Neural crest cell (in vitro differentiated cells): ENCODE measurements at regions not wholly inside any gene's neighbourhood (a gene's known extent, or its start where the extent isn't known, plus 50 kb on each side); places are given as distances from the start of the nearest gene placed in this dataset.

Experiments
- DNase-seq: peaks from one replicate; pipeline ENCODE4 v3.0.0; 2021; ENCODE audit warnings: low read depth, mixed read lengths, low spot score
- H3K27ac Mint-ChIP-seq: one replicate; pipeline ENCODE4 v1.8.0; 2021; ENCODE audit warnings: mild to moderate bottlenecking, mixed read lengths; ENCODE audit not compliant: unreplicated experiment
- H3K27me3 Mint-ChIP-seq: 2 replicates; pipeline ENCODE4 v1.8.0; 2021; ENCODE audit warnings: low read depth, mild to moderate bottlenecking, mixed read lengths
- H3K36me3 Mint-ChIP-seq: 2 replicates; pipeline ENCODE4 v1.8.0; 2021; ENCODE audit warnings: low read depth, mild to moderate bottlenecking, mixed read lengths
- H3K4me1 Mint-ChIP-seq: 2 replicates; pipeline ENCODE4 v1.8.0; 2021; ENCODE audit warnings: mixed read lengths
- H3K4me3 Mint-ChIP-seq: one replicate; pipeline ENCODE4 v1.8.0; 2021; ENCODE audit warnings: mild to moderate bottlenecking, mixed read lengths
- H3K9me3 Mint-ChIP-seq: 2 replicates; pipeline ENCODE4 v1.8.0; 2021; ENCODE audit warnings: mixed read lengths
- CTCF ChIP-seq: fragments of 200-600 bp; sonication (generic); conservative IDR thresholded peaks from 2 replicates; pipeline ENCODE4 v1.5.0; 2021; ENCODE audit warnings: antibody characterized with exemption, mild to moderate bottlenecking

- Mint-ChIP-seq H3K27me3 (no peaks in the 10 kb centered on the region), H3K4me1 (peaks cover 68% of the 10 kb centered on the region), H3K4me3 (peak overlapping the region; percentile 70), H3K36me3 (no peaks in the 10 kb centered on the region), H3K27ac (peak overlapping the region; percentile 85), H3K9me3 (no peaks in the 10 kb centered on the region)
- peak; percentile 15 for DNase-seq
- TF ChIP-seq CTCF: no peak
Observed at GRCh38 chr5:93246090-93246855, 334.7 kb downstream of the NR2F1-AS1 start.

- DNase-seq: no peak
- TF ChIP-seq CTCF: no peak
- Mint-ChIP-seq H3K4me3 (no peak overlapping the region), H3K4me1 (peaks cover 62% of the 10 kb centered on the region), H3K9me3 (no peaks in the 10 kb centered on the region), H3K27me3 (no peaks in the 10 kb centered on the region), H3K27ac (no peak overlapping the region), H3K36me3 (no peaks in the 10 kb centered on the region)
Observed at GRCh38 chr5:93245226-93245625, 335.8 kb downstream of the NR2F1-AS1 start.

- peaks cover 6% of the 10 kb centered on the region for H3K9me3 Mint-ChIP-seq
- H3K4me1 Mint-ChIP-seq: peaks cover 46% of the 10 kb centered on the region
- TF ChIP-seq CTCF: no peak
- H3K36me3 Mint-ChIP-seq: peaks cover 6% of the 10 kb centered on the region
- no peaks in the 10 kb centered on the region for H3K27me3 Mint-ChIP-seq
- H3K27ac Mint-ChIP-seq: peak overlapping the region; percentile 44
- DNase-seq: no peak
- H3K4me3 Mint-ChIP-seq: no peak overlapping the region
Observed at GRCh38 chr5:93243481-93243880, 337.5 kb downstream of the NR2F1-AS1 start.

GRCh38 chr5:93240228-93240834, 340.7 kb downstream of the NR2F1-AS1 start:
- no peak for TF ChIP-seq CTCF
- Mint-ChIP-seq H3K4me3 (no peak overlapping the region), H3K27ac (no peak overlapping the region), H3K36me3 (peaks cover 6% of the 10 kb centered on the region), H3K27me3 (no peaks in the 10 kb centered on the region), H3K4me1 (peaks cover 23% of the 10 kb centered on the region), H3K9me3 (peaks cover 6% of the 10 kb centered on the region)
- no peak for DNase-seq

- Mint-ChIP-seq H3K4me1 (peaks cover 3% of the 10 kb centered on the region), H3K36me3 (peaks cover 9% of the 10 kb centered on the region), H3K4me3 (no peak overlapping the region), H3K27ac (no peak overlapping the region), H3K27me3 (no peaks in the 10 kb centered on the region), H3K9me3 (peaks cover 13% of the 10 kb centered on the region)
- DNase-seq: no peak
- no peak for TF ChIP-seq CTCF
Observed at GRCh38 chr5:93236807-93237421, 344.1 kb downstream of the NR2F1-AS1 start.
